ENCODE measurements at regions not wholly inside any gene's neighbourhood (a gene's known extent, or its start where the extent isn't known, plus 50 kb on each side); places are given as distances from the start of the nearest gene placed in this dataset.

DNA sequence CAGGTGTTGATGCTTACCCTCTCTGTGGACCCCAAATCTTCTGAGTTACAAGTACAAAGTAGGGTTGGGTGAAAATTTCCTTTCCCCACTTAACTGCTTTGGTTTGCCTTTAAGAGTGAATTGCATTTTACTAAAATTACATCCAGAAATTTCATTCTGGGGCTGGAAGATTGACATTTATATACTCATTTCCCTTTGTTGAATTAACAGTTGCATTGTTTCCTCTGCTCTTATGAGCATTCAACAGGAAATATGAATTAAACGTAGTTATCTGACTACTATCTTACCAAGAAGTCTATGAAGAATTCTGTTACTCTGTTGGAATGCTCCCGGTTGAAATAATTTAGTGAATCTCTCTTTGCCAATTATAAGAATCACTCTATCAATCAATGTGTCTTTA is 1231.1 kb upstream of the NXPH2 start:
- Mint-ChIP-seq H3K36me3 (ENCODE audit: unreplicated experiment) (no peaks in the 10 kb centered on the region), H3K4me3 (ENCODE audit: unreplicated experiment) (no peak overlapping the region), H3K4me1 (ENCODE audit: unreplicated experiment) (no peaks in the 10 kb centered on the region), H3K9me3 (ENCODE audit: unreplicated experiment) (no peaks in the 10 kb centered on the region), H3K27me3 (ENCODE audit: unreplicated experiment) (no peaks in the 10 kb centered on the region), H3K27ac (ENCODE audit: unreplicated experiment) (no peak overlapping the region)
- no peak for DNase-seq (ENCODE audit: extremely low spot score, unreplicated experiment)
- TF ChIP-seq, protein P1, sequence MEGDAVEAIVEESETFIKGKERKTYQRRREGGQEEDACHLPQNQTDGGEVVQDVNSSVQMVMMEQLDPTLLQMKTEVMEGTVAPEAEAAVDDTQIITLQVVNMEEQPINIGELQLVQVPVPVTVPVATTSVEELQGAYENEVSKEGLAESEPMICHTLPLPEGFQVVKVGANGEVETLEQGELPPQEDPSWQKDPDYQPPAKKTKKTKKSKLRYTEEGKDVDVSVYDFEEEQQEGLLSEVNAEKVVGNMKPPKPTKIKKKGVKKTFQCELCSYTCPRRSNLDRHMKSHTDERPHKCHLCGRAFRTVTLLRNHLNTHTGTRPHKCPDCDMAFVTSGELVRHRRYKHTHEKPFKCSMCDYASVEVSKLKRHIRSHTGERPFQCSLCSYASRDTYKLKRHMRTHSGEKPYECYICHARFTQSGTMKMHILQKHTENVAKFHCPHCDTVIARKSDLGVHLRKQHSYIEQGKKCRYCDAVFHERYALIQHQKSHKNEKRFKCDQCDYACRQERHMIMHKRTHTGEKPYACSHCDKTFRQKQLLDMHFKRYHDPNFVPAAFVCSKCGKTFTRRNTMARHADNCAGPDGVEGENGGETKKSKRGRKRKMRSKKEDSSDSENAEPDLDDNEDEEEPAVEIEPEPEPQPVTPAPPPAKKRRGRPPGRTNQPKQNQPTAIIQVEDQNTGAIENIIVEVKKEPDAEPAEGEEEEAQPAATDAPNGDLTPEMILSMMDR (IDR thresholded peaks at IDR 0.05), result no peak

DNA sequence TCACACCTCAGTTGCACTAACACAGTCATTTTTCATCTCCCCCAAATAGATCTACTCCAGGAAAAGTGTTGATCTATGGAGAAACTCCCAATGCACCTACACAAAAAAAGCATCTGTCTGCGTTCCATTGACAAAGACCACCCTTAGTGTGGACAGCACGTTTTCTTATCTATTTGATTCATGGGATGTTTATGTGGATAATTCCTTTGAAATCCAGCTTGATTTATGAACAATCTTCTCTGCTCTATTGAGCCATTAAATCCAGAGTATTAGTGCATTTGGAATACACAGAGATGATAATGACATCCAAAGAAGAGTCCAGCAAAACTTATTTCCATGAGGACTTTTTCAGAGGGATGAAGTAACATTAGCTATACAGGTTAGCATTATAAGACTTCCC is 1221.9 kb upstream of the NXPH2 start:
- DNase-seq (ENCODE audit: extremely low spot score, unreplicated experiment), result no peak
- H3K4me3 Mint-ChIP-seq (ENCODE audit: unreplicated experiment), result no peak overlapping the region
- no peaks in the 10 kb centered on the region for H3K9me3 Mint-ChIP-seq (ENCODE audit: unreplicated experiment)
- no peaks in the 10 kb centered on the region for H3K4me1 Mint-ChIP-seq (ENCODE audit: unreplicated experiment)
- peaks cover 11% of the 10 kb centered on the region for H3K27me3 Mint-ChIP-seq (ENCODE audit: unreplicated experiment)
- H3K27ac Mint-ChIP-seq (ENCODE audit: unreplicated experiment), result no peak overlapping the region
- H3K36me3 Mint-ChIP-seq (ENCODE audit: unreplicated experiment), result no peaks in the 10 kb centered on the region
- TF ChIP-seq, protein P1 (IDR thresholded peaks at IDR 0.05), result no peak

DNA sequence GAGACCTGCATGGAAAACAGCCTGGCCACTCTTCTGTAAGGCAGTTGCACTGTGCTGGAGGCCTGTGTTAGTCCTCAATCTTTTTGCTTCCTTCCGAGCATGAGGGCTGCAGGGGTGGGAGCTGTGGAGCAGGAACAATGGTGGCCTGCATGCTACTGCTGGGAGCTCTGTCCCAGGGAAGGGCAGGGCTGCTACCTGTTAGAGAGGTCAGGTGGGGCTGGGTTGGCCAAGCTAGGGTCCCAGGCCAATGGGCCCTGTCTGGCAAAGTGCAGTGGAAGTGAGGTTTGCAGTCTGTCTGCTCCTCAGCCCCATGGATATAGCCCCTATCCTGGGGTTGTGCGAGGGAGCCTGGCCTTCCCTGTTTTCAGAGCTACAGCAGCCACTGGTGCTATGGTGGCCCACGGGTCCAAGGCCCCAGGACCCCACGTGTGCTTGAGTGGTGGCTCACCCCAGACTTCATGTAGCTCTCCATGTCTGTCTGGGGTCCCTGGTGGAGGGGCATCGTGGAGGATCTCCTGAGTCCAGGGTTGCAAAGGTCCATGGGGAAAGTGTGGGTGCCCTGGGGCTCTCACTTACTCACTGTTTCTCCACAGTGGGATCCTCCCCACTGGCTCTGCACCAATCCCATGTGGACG is 1212.6 kb upstream of the NXPH2 start:
- Mint-ChIP-seq H3K9me3 (ENCODE audit: unreplicated experiment) (peaks cover 14% of the 10 kb centered on the region), H3K27ac (ENCODE audit: unreplicated experiment) (no peak overlapping the region), H3K36me3 (ENCODE audit: unreplicated experiment) (no peaks in the 10 kb centered on the region), H3K4me3 (ENCODE audit: unreplicated experiment) (no peak overlapping the region), H3K4me1 (ENCODE audit: unreplicated experiment) (no peaks in the 10 kb centered on the region), H3K27me3 (ENCODE audit: unreplicated experiment) (no peaks in the 10 kb centered on the region)
- TF ChIP-seq, protein P1 (IDR thresholded peaks at IDR 0.05), result no peak
- DNase-seq (ENCODE audit: extremely low spot score, unreplicated experiment), result no peak

DNA sequence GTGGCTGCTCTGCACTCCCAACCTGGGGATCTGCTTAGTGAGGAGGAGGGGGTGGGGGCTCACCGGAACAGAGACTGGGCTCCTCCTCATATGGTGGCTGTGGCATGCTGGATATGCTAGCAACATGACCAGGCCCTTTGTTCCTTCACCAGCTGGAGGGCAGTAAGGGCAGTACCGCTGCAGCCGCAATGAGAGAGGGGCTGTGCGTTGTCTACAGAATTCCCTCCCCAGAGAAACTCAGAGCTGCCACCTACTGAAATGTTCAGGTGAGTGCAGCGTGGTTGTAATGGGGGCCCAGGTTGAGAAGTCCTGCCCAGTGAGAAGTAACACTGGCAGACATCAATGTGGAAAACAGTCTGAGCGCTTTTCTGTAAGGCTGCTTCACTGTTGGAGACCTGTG is 1211.9 kb upstream of the NXPH2 start:
- Mint-ChIP-seq H3K9me3 (ENCODE audit: unreplicated experiment) (peaks cover 18% of the 10 kb centered on the region), H3K4me3 (ENCODE audit: unreplicated experiment) (no peak overlapping the region), H3K27ac (ENCODE audit: unreplicated experiment) (no peak overlapping the region), H3K27me3 (ENCODE audit: unreplicated experiment) (no peaks in the 10 kb centered on the region), H3K36me3 (ENCODE audit: unreplicated experiment) (no peaks in the 10 kb centered on the region), H3K4me1 (ENCODE audit: unreplicated experiment) (no peaks in the 10 kb centered on the region)
- DNase-seq (ENCODE audit: extremely low spot score, unreplicated experiment), result no peak
- TF ChIP-seq, protein P1 (IDR thresholded peaks at IDR 0.05), result no peak

DNA sequence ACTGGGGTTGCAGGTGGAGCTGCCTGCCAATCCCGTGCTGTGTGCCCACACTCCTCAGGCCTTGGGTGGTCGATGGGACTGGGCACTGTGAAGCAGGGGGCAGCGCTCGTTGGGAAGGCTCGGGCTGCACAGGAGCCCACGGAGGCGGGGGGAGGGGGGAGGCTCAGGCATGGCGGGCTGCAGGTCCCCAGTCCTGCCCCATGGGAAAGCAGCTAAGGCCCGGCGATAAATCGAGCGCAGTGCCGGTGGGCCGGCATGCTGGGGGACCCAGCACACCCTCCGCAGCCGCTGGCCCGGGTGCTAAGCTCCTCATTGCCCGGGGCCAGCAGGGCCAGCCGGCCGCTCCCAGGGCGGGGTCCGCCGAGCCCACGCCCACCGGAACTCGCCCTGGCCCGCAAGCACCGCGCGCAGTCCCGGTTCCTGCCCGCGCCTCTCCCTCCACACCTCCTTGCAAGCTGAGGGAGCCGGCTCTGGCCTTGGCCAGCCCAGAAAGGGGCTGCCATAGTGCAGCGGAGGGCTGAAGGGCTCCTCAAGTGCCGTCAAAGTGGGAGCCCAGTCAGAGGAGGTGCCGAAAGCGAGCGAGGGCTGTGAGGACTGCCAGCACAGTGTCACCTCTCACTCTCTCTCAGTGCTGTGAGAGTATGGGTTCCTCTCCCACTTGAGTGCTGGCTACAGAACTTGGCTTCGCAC is 1210.6 kb upstream of the NXPH2 start:
- Mint-ChIP-seq H3K27ac (ENCODE audit: unreplicated experiment) (no peak overlapping the region), H3K27me3 (ENCODE audit: unreplicated experiment) (no peaks in the 10 kb centered on the region), H3K9me3 (ENCODE audit: unreplicated experiment) (peaks cover 18% of the 10 kb centered on the region), H3K4me3 (ENCODE audit: unreplicated experiment) (no peak overlapping the region), H3K4me1 (ENCODE audit: unreplicated experiment) (no peaks in the 10 kb centered on the region), H3K36me3 (ENCODE audit: unreplicated experiment) (no peaks in the 10 kb centered on the region)
- TF ChIP-seq, protein P1 (IDR thresholded peaks at IDR 0.05), result no peak
- no peak for DNase-seq (ENCODE audit: extremely low spot score, unreplicated experiment)
